ENCODE measurements at regions not wholly inside any gene's neighbourhood (a gene's known extent, or its start where the extent isn't known, plus 50 kb on each side); places are given as distances from the start of the nearest gene placed in this dataset.

- Mint-ChIP-seq H3K4me1 (no peaks in the 10 kb centered on the region), H3K27ac (no peak overlapping the region), H3K36me3 (peaks cover under 1% of the 10 kb centered on the region; the same call in 1 of the 2 replicates), H3K4me3 (no peak overlapping the region), H3K9me3 (peaks cover 32% of the 10 kb centered on the region), H3K27me3 (ENCODE audit: low read depth) (no peaks in the 10 kb centered on the region; the same call in 1 of the 2 replicates)
- DNase-seq (ENCODE audit: low spot score) (no peak), ATAC-seq (no peak)
- TF ChIP-seq NFYB (CRISPR knock-in tag; conservative IDR thresholded peaks at IDR 0.05; ENCODE audit: low read depth) (no peak), GABPB1 (CRISPR knock-in tag; IDR thresholded peaks at IDR 0.05) (no peak)
- ChIA-PET CTCF (no interaction called here), POLR2A (no interaction called here)
Measured at GRCh38 chr5:162393534-162393933, 326.0 kb downstream of the GABRG2 start.

- Mint-ChIP-seq H3K36me3 (no peaks in the 10 kb centered on the region), H3K4me1 (no peaks in the 10 kb centered on the region), H3K27ac (no peak overlapping the region), H3K4me3 (no peak overlapping the region), H3K9me3 (peaks cover 3% of the 10 kb centered on the region; the same call in 1 of the 2 replicates), H3K27me3 (ENCODE audit: low read depth) (no peaks in the 10 kb centered on the region)
- DNase-seq (ENCODE audit: low spot score) (no peak), ATAC-seq (no peak)
- CTCF ChIA-PET, result no interaction called here
- POLR2A ChIA-PET, result no interaction called here
- TF ChIP-seq IRF2 (CRISPR knock-in tag; IDR thresholded peaks at IDR 0.05; ENCODE audit: borderline replicate concordance, low read depth) (no peak), ZBTB21 (CRISPR knock-in tag; IDR thresholded peaks at IDR 0.05; ENCODE audit: borderline replicate concordance) (no peak), ZBTB43 (CRISPR knock-in tag; IDR thresholded peaks at IDR 0.05) (no peak), FOXP4 (CRISPR knock-in tag; IDR thresholded peaks at IDR 0.05) (no peak), USF1 (CRISPR knock-in tag; IDR thresholded peaks at IDR 0.05) (no peak), MAX (CRISPR knock-in tag; IDR thresholded peaks at IDR 0.05) (no peak), EMX1 (CRISPR knock-in tag; IDR thresholded peaks at IDR 0.05) (no peak), ATF6 (CRISPR knock-in tag; IDR thresholded peaks at IDR 0.05) (no peak), NR2C2 (CRISPR knock-in tag; IDR thresholded peaks at IDR 0.05) (no peak), ZNF425 (CRISPR knock-in tag; conservative IDR thresholded peaks at IDR 0.05) (no peak), TEAD4 (CRISPR knock-in tag; IDR thresholded peaks at IDR 0.05) (no peak), MXD4 (CRISPR knock-in tag; IDR thresholded peaks at IDR 0.05; ENCODE audit: borderline replicate concordance) (no peak), FOXK1 (CRISPR knock-in tag; IDR thresholded peaks at IDR 0.05) (no peak), FOXJ3 (CRISPR knock-in tag; IDR thresholded peaks at IDR 0.05; ENCODE audit: borderline replicate concordance) (no peak), ZNF263 (CRISPR knock-in tag; IDR thresholded peaks at IDR 0.05; ENCODE audit: low read depth) (no peak), ERG (CRISPR knock-in tag; IDR thresholded peaks at IDR 0.05) (no peak), ETV6 (CRISPR knock-in tag; IDR thresholded peaks at IDR 0.05) (no peak), GTF2I (CRISPR knock-in tag; conservative IDR thresholded peaks at IDR 0.05) (no peak), ARID4B (CRISPR knock-in tag; IDR thresholded peaks at IDR 0.05; ENCODE audit: borderline replicate concordance) (no peak)
Measured at GRCh38 chr5:162407614-162408013, 340.0 kb downstream of the GABRG2 start.

All from WTC11 (cell line).